Posterior vena cava (tissue), 2 donors: ENCODE measurements at regions not wholly inside any gene's neighbourhood (a gene's known extent, or its start where the extent isn't known, plus 50 kb on each side); places are given as distances from the start of the nearest gene placed in this dataset.

Experiments used
- DNase-seq: peaks from one replicate; pipeline ENCODE4 v3.0.0-alpha.2; 2020; ENCODE audit warnings: low spot score
- intact Hi-C, 2 donors: fragments of 100-400 bp; cut with DNase I; formaldehyde crosslinking; loops; one replicate each; pipeline versions ENCODE4 v1.14.1 to v1.14.2; 2022 to 2023
- donor health status: DM: yes; HTN: yes; CAD: no.
- donor health status: DM: yes; HTN: yes; CAD: no.

- no peak for DNase-seq
- intact Hi-C loops, result no loop called here
Measured at GRCh38 chr5:28557114-28557513, 1518.7 kb upstream of the CDH9 start.

GRCh38 chr5:28549588-28549987 lies 1511.2 kb upstream of the CDH9 start:
- DNase-seq, result no peak
- intact Hi-C loops, result no loop called here

GRCh38 chr5:28548856-28549255 lies 1510.5 kb upstream of the CDH9 start:
- DNase-seq, result no peak
- intact Hi-C loops, result no loop called here

- intact Hi-C loops, result no loop called here
- DNase-seq, result no peak
Measured at GRCh38 chr5:28544501-28544900, 1506.1 kb upstream of the CDH9 start.

- DNase-seq, result no peak
- intact Hi-C loops, result no loop called here
Measured at GRCh38 chr5:28543473-28544098, 1505.2 kb upstream of the CDH9 start.

- DNase-seq, result no peak
- intact Hi-C loops, result no loop called here
Measured at GRCh38 chr5:28542987-28543386, 1504.6 kb upstream of the CDH9 start.

DNA sequence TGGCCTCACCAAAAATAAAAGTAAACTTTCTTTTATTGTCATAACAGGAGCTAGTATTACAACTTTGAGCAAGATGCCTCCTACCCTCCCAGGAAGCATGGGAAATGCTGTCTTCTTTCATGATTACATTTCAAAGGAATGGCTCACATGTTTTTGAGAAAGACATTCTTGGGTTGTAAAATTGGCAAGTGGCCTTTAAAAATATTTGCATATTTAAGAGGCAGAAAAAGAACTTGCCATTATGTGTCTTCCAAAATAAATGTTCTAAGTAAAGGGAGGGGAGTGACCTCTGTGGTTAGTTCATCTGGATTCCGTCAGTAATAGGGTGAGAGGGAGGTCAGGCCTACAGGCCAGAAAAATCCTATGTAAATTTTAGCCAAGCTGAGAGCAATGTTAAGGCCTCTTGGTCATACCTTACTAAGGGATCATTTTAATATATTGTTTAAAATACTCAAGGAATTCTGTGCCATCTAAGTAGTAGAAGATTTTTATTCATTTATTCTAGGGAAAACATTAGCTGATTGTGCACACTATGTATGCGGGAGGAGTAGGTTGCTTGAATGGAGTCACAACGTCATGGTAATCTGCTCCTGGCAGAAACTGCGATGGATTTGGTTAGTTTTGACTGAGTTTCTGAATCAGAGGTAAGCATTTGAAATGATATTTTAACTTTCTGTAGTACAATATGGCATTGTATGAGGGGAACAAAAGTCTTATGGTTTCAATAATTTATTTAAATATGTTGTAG lies 1485.7 kb upstream of the CDH9 start:
- intact Hi-C loops, result no loop called here
- DNase-seq, result no peak

GRCh38 chr5:28523416-28523815 lies 1485.0 kb upstream of the CDH9 start:
- DNase-seq, result no peak
- intact Hi-C loops, result no loop called here

DNA sequence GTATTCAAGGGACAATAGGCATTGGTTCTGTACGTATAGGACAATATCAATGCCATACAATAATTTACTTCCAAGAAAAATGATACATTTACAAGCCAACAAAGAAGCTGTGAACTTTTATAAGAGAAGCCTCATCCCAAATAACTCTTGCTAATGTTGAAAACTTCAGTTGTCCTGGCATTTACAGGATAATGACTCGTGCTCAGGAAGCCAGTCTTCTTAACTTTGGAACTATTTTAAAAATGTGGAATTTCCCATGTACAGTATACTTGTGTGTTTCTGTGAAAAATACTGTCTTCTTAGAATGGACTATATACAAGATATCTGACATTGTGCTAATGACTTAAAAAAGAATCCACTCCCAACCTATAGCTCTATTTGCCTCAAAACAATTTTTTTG lies 1479.3 kb upstream of the CDH9 start:
- intact Hi-C loops, result no loop called here
- DNase-seq, result no peak

- no peak for DNase-seq
- intact Hi-C loops, result no loop called here
Measured at GRCh38 chr5:28516722-28517121, 1478.3 kb upstream of the CDH9 start.

GRCh38 chr5:28512648-28513047 lies 1474.3 kb upstream of the CDH9 start:
- DNase-seq, result no peak
- intact Hi-C loops, result no loop called here

- no peak for DNase-seq
- intact Hi-C loops, result no loop called here
Measured at GRCh38 chr5:28505121-28505520, 1466.7 kb upstream of the CDH9 start.

GRCh38 chr5:28500511-28500910 lies 1462.1 kb upstream of the CDH9 start:
- intact Hi-C loops, result no loop called here
- no peak for DNase-seq

GRCh38 chr5:28499766-28500290 lies 1461.4 kb upstream of the CDH9 start:
- intact Hi-C loops, result no loop called here
- no peak for DNase-seq

GRCh38 chr5:28495876-28496275 lies 1457.5 kb upstream of the CDH9 start:
- DNase-seq, result no peak
- intact Hi-C loops, result no loop called here

DNA sequence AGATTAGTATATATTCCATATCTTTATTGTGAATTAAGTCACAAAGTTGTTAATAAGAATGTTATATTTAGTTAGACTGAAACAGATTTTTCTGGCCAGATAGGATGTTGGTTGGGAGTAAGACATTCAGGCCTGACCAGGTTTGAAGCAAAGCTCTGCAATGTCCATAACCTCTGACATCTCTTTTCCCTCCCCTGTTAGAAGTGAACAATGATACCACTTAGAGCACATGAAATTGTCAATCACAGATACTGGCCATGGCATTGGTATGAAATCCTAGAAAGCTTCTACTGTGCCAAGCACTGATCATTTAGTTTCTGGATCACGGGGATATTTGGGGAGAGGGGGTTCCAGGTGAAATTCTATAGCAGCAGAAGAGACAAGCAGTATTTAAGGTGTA lies 1455.1 kb upstream of the CDH9 start:
- no peak for DNase-seq
- intact Hi-C loops, result no loop called here

- intact Hi-C loops, result no loop called here
Measured at GRCh38 chr5:28488752-28489151, 1450.4 kb upstream of the CDH9 start.

DNA sequence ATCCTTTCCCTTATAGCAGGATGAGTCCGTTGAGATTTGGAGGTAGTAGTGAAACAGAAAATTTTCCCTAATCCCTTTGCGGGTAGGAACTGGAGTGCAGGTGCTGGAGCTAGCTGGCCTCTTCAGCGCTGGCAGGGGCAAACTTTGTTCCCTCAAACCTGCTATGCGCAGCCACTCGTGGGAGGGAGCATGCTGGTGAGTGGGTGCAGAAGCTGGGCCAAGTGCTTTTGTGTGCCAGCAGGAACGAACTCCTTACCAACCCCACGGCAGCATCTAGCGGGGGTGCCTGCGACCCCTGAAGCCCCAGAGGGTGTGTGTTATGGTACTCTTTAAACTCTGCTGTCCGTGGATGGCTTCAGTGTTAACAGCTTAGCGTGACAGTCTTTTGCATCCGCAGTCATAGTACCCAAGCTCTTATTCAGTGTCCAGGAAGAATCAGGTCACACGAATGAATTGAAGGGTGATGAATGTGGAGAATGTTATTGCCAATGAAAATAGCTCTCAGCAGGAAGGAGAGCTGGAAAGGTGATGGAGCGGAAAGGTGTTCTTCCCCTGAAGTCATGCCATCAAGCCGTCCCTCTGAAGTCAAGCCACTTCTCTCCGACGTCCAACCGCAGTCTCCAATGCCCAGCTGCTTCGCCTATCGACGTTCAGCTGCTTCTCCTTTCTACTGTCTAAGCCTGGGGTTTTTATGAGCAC lies 1445.1 kb upstream of the CDH9 start:
- intact Hi-C loops, result no loop called here
- DNase-seq, result no peak

More at GRCh38 chr5:28488752-28489151, 1450.4 kb upstream of the CDH9 start:
- DNase-seq, result no peak

DNA sequence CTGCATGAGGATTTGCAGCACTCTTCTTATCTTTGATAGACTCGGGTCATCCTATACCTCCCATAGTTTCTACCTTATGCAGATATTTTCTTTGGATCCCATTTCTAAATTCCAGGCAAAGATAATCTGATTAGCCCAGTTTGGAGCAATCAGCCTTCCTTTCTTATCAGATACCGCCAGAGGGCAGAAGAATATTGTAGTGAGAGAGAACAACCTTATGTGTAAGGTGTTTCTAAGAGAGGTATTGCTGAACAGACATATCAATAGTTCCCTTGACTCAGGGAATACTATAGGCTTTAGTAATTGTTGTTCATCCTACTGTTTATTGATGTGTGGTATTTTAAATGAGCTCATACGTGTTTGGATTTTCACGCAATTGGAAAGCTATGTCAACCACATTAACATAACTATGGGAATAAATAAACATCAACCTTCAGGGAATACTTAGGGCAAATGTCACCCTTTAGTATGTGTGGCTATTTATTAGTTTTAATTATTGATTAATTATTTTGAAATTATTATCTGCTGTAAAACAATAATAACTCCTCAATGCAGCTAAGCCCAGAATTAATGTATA lies 1435.2 kb upstream of the CDH9 start:
- intact Hi-C loops, result no loop called here

DNA sequence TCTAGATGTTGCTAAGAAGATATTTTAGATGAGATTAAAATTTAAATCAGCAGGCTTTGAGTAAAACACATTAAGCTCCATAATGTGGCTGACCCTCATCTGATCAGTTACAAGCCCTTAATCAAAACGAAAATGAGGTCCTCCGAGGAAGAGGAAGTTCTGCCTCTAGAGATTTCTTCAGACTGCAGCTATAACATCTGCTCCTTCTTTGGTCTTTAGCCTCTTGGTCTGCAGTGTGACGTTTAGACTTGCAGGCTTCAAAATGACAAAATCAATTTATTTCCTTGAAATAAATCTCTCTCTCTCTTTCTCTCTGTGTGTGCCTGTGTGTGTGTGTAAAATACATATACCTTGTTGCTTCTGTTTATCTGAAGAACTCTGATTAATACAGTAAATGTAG lies 1429.8 kb upstream of the CDH9 start:
- DNase-seq, result no peak
- intact Hi-C loops, result no loop called here

More for the DNA sequence above, 1435.2 kb upstream of the CDH9 start:
- DNase-seq, result no peak
